Ascending aorta (tissue), 2 donors: ENCODE measurements at regions not wholly inside any gene's neighbourhood (a gene's known extent, or its start where the extent isn't known, plus 50 kb on each side); places are given as distances from the start of the nearest gene placed in this dataset.

Experiments used
- DNase-seq, 2 donors: peaks; one replicate each; pipeline ENCODE4 v3.0.0-alpha.2; 2019; ENCODE audit warnings: low spot score in 2 of 2
- H3K27ac ChIP-seq, 2 donors: fragments of 200-600 bp; sonication (generic); one replicate each; pipeline ENCODE4 v1.5.1; 2016 to 2017; ENCODE audit warnings: mild to moderate bottlenecking in 1 of 2
- H3K27me3 ChIP-seq: fragments of 200-600 bp; sonication (generic); one replicate; pipeline ENCODE4 v1.5.1; 2017
- H3K36me3 ChIP-seq, 2 donors: fragments of 200-600 bp; sonication (generic); one replicate each; pipeline ENCODE4 v1.5.1; 2016
- H3K4me1 ChIP-seq, 2 donors: fragments of 200-600 bp; sonication (generic); one replicate each; pipeline ENCODE4 v1.5.1; 2016 to 2017; ENCODE audit warnings: mild to moderate bottlenecking in 1 of 2
- H3K4me3 ChIP-seq, 2 donors: fragments of 200-600 bp; sonication (generic); one replicate each; pipeline ENCODE4 v1.5.1; 2016 to 2017; ENCODE audit warnings: mild to moderate bottlenecking in 1 of 2
- H3K9me3 ChIP-seq, 2 donors: fragments of 200-600 bp; sonication (generic); one replicate each; pipeline ENCODE4 v1.5.1; 2016
- intact Hi-C: fragments of 100-400 bp; cut with DNase I; formaldehyde crosslinking; loops from one replicate; pipeline ENCODE4 v1.15.1; 2023
- TF ChIP-seq, protein P1 (sequence below), 3 experiments: fragments of 200-600 bp in 2 of 3; fragments of 450-650 bp in 1 of 3; sonication (generic) in 2 of 3; IDR thresholded peaks; one replicate each; pipeline ENCODE4 v1.5.1; 2016 to 2019; ENCODE audit warnings: antibody characterized with exemption in 3 of 3, mild to moderate bottlenecking in 1 of 3, moderate library complexity in 1 of 3

DNA sequence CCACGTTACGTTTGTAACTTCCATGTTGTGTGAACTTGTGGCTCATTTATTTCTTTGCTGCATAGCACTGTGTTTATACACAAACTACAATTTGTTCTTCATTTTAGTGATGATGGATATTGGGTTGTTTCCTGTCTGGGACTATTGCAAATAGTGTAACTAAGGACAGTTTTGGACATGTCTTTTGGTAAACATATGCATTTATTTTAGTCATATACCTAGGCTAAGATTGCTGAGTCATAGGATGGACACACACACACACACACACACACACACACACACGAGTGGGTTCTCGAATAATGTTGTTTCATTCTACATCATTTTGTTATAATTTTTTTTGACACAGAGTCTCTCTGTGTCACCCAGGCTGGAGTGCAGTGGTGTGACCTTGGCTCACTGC is 123.5 kb upstream of the CAND1 start:
- no peak for DNase-seq
- H3K27me3 ChIP-seq: no peaks in the 10 kb centered on the region
- H3K4me3 ChIP-seq: no peak overlapping the region
- no peaks in the 10 kb centered on the region for H3K9me3 ChIP-seq
- intact Hi-C loops: no loop called here
- H3K4me1 ChIP-seq: no peaks in the 10 kb centered on the region
- TF ChIP-seq, protein P1, sequence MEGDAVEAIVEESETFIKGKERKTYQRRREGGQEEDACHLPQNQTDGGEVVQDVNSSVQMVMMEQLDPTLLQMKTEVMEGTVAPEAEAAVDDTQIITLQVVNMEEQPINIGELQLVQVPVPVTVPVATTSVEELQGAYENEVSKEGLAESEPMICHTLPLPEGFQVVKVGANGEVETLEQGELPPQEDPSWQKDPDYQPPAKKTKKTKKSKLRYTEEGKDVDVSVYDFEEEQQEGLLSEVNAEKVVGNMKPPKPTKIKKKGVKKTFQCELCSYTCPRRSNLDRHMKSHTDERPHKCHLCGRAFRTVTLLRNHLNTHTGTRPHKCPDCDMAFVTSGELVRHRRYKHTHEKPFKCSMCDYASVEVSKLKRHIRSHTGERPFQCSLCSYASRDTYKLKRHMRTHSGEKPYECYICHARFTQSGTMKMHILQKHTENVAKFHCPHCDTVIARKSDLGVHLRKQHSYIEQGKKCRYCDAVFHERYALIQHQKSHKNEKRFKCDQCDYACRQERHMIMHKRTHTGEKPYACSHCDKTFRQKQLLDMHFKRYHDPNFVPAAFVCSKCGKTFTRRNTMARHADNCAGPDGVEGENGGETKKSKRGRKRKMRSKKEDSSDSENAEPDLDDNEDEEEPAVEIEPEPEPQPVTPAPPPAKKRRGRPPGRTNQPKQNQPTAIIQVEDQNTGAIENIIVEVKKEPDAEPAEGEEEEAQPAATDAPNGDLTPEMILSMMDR (IDR thresholded peaks at IDR 0.05): no peak
- H3K27ac ChIP-seq: no peak overlapping the region
- H3K36me3 ChIP-seq: no peaks in the 10 kb centered on the region

DNA sequence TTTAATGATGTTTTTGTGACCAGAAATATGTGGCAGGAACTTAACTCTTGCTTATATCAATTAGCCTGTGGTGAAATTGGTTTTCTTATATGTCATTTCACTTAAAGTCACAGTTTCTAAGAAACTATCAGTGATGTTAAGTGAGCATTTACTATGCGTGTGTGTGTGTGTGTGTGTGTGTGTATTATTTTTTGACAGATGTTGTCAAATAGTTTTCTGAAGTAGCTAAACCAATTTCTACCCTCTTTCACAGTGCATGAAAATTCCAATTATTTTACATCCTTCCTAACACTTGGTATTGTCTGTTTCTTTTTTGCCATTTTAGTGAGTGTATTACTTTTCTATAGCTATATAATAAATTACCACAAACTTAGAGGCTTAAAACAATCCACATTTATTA is 122.1 kb upstream of the CAND1 start:
- TF ChIP-seq, protein P1 (IDR thresholded peaks at IDR 0.05): no peak
- intact Hi-C loops: no loop called here

GRCh38 chr12:67147447-67147846 is 121.7 kb upstream of the CAND1 start:
- intact Hi-C loops: no loop called here
- DNase-seq: no peak
- Histone ChIP-seq H3K9me3 (no peaks in the 10 kb centered on the region), H3K27me3 (no peaks in the 10 kb centered on the region), H3K36me3 (no peaks in the 10 kb centered on the region), H3K4me1 (no peaks in the 10 kb centered on the region), H3K27ac (no peak overlapping the region), H3K4me3 (no peak overlapping the region)
- TF ChIP-seq, protein P1 (IDR thresholded peaks at IDR 0.05): no peak

More for the DNA sequence above, 122.1 kb upstream of the CAND1 start:
- no peaks in the 10 kb centered on the region for H3K9me3 ChIP-seq
- no peaks in the 10 kb centered on the region for H3K4me1 ChIP-seq
- no peak overlapping the region for H3K27ac ChIP-seq
- DNase-seq: no peak
- H3K27me3 ChIP-seq: no peaks in the 10 kb centered on the region
- H3K36me3 ChIP-seq: no peaks in the 10 kb centered on the region
- H3K4me3 ChIP-seq: no peak overlapping the region

- no peak overlapping the region for H3K4me3 ChIP-seq
- no peaks in the 10 kb centered on the region for H3K36me3 ChIP-seq
- TF ChIP-seq, protein P1 (IDR thresholded peaks at IDR 0.05): no peak
- H3K27ac ChIP-seq: no peak overlapping the region
- intact Hi-C loops: no loop called here
- H3K4me1 ChIP-seq: no peaks in the 10 kb centered on the region
- no peaks in the 10 kb centered on the region for H3K9me3 ChIP-seq
- H3K27me3 ChIP-seq: no peaks in the 10 kb centered on the region
- DNase-seq: no peak
Observed at GRCh38 chr12:67148265-67148664, 120.9 kb upstream of the CAND1 start.

- DNase-seq: no peak
- TF ChIP-seq, protein P1 (IDR thresholded peaks at IDR 0.05): no peak
- Histone ChIP-seq H3K36me3 (no peaks in the 10 kb centered on the region), H3K4me1 (no peaks in the 10 kb centered on the region), H3K27me3 (no peaks in the 10 kb centered on the region), H3K4me3 (no peak overlapping the region), H3K9me3 (no peaks in the 10 kb centered on the region), H3K27ac (no peak overlapping the region)
- intact Hi-C loops: no loop called here
Observed at GRCh38 chr12:67151886-67152285, 117.3 kb upstream of the CAND1 start.

- H3K27me3 ChIP-seq: no peaks in the 10 kb centered on the region
- intact Hi-C loops: no loop called here
- no peaks in the 10 kb centered on the region for H3K36me3 ChIP-seq
- no peak overlapping the region for H3K4me3 ChIP-seq
- DNase-seq: no peak
- TF ChIP-seq, protein P1 (IDR thresholded peaks at IDR 0.05): no peak
- H3K9me3 ChIP-seq: no peaks in the 10 kb centered on the region
- no peaks in the 10 kb centered on the region for H3K4me1 ChIP-seq
- no peak overlapping the region for H3K27ac ChIP-seq
Observed at GRCh38 chr12:67152451-67152850, 116.7 kb upstream of the CAND1 start.
